Epithelial cell of esophagus (primary cell): ENCODE measurements at regions not wholly inside any gene's neighbourhood (a gene's known extent, or its start where the extent isn't known, plus 50 kb on each side); places are given as distances from the start of the nearest gene placed in this dataset.

Source experiments
- DNase-seq: peaks from one replicate; pipeline ENCODE4 v3.0.0; 2010; ENCODE audit warnings: low read depth
- H3K4me3 ChIP-seq: 2 replicates; pipeline ENCODE4 v1.5.1; 2011; ENCODE audit warnings: mild to moderate bottlenecking, low read length, control low read depth
- CTCF ChIP-seq: IDR thresholded peaks from 2 replicates; pipeline ENCODE4 v1.5.1; 2011; ENCODE audit warnings: low read depth, mild to moderate bottlenecking, low read length, control low read depth, inconsistent platforms; ENCODE audit not compliant: insufficient read depth; ENCODE audit errors: missing control alignments

GRCh38 chr2:216951171-216951570 lies 91.3 kb upstream of the TNP1 start:
- DNase-seq: no peak
- H3K4me3 ChIP-seq: no peak overlapping the region
- no peak for TF ChIP-seq CTCF

- no peak for TF ChIP-seq CTCF
- DNase-seq: no peak
- H3K4me3 ChIP-seq: no peak overlapping the region
These were observed 90.7 kb upstream of the TNP1 start for GRCh38 chr2:216950547-216950946.

GRCh38 chr2:216949700-216950413 lies 90.0 kb upstream of the TNP1 start:
- TF ChIP-seq CTCF: no peak
- no peak overlapping the region for H3K4me3 ChIP-seq
- no peak for DNase-seq

GRCh38 chr2:216947055-216947454 lies 87.2 kb upstream of the TNP1 start:
- no peak for DNase-seq
- no peak for TF ChIP-seq CTCF
- no peak overlapping the region for H3K4me3 ChIP-seq

GRCh38 chr2:216944733-216945132 lies 84.9 kb upstream of the TNP1 start:
- no peak for TF ChIP-seq CTCF
- no peak overlapping the region for H3K4me3 ChIP-seq
- DNase-seq: no peak

- TF ChIP-seq CTCF: no peak
These were observed 83.2 kb upstream of the TNP1 start for GRCh38 chr2:216943109-216943508.

GRCh38 chr2:216942465-216942864 lies 82.6 kb upstream of the TNP1 start:
- TF ChIP-seq CTCF: no peak
- no peak for DNase-seq
- no peak overlapping the region for H3K4me3 ChIP-seq

More at GRCh38 chr2:216943109-216943508, 83.2 kb upstream of the TNP1 start:
- H3K4me3 ChIP-seq: no peak overlapping the region
- no peak for DNase-seq
